CD4-positive, alpha-beta T cell treated with Interleukin-1 beta for 1 hour (primary cell): ENCODE measurements at regions not wholly inside any gene's neighbourhood (a gene's known extent, or its start where the extent isn't known, plus 50 kb on each side); places are given as distances from the start of the nearest gene placed in this dataset.
A peak's percentile ranks its signal among the peaks of the same experiment; 100 is the strongest.
"Not testable (repeated sequence)": the region's sequence is repeated elsewhere in the genome, so short reads cannot be mapped to it uniquely, and the experiment has no call there.

ENCODE experiments used
- DNase-seq, 2 donors: peaks; one replicate each; pipeline ENCODE4 v3.0.0-alpha.2; 2020 to 2022

DNA sequence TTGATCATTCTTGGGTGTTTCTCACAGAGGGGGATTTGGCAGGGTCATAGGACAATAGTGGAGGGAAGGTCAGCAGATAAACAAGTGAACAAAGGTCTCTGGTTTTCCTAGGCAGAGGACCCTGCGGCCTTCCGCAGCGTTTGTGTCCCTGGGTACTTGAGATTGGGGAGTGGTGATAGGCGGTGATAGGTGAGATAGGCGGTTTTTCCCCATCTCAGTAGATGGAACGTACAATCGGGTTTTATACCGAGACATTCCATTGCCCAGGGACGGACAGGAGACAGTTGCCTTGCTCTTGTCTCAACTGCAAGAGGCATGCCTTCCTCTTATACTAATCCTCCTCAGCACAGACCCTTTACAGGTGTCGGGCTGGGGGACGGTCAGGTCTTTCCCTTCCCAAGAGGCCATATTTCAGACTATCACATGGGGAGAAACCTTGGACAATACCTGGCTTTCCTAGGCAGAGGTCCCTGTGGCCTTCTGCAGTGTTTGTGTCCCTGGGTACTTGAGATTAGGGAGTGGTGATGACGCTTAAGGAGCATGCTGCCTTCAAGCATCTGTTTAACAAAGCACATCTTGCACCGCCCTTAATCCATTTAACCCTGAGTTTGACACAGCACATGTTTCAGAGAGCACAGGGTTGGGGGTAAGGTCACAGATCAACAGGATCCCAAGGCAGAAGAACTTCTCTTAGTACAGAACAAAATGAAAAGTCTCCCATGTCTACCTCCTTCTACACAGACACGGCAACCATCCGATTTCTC is 86.2 kb downstream of the OR2B2 start:
- not testable (repeated sequence) for DNase-seq

DNA sequence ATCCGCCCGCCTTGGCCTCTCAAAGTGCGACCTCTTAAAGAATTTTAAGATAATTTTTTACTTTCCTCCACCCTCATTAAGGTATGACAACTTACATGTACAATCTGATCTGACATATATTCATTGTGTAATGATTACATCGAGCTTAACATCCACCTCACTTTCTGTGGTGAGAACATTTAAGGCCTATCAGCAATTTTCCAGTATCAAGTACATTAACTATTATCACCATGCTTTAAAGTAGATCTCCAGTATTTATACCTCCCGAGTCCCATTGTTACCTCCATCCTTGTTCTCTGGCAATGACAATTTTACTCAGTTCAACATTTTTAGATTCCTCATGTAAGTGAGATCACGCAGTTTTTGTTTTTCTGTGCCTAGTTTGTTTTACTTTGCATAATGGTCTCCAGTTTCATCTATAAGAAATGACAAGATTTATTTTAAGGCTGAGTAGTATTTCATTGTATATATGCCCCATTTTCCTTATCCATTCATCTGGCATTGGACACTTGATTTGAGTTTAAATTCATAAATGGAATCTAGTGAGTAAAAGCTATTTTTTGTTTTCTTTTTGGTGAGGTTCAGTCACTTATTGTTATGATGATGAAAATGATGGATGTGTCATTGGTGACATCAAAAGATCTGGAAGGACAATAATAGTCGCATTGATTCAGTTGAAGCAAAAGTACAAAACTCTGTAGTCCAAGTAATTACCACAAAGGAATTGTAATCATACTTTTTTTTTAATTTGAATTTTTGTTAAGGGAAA is 87.0 kb downstream of the OR2B2 start:
- DNase-seq, result no peak

DNA sequence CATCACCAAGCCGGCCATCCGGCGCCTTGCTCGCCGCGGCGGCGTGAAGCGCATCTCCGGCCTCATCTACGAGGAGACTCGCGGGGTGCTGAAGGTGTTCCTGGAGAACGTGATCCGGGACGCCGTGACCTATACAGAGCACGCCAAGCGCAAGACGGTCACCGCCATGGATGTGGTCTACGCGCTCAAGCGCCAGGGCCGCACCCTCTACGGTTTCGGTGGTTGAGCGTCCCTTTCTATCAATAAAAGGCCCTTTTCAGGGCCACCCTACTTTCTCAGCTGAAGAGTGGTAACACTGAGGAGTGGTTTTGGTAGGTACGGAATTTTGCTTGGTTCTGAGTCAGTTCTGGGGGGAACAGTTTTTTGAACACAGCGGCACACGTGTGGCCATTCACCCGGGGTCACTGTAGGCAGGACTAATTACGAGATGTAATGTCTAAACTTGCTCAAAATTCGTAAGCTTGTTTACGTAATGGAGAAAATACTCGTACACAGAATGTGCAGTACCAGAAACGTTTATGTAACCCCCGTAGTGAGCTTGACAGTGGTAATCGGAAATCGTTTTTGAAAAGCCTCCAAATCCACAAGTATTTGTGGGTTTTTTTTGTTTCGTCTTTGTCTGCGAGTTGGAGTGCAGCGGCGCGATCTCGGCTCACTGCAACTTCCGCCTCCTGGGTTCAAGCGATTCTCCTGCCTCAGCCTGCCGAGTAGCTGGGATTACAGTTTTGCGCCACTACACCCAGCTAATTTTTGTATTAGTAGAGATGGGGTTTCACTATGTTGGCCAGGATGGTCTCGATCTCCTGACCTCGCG is 87.8 kb downstream of the OR2B2 start:
- DNase-seq, result peak; percentile 41 to 71

DNA sequence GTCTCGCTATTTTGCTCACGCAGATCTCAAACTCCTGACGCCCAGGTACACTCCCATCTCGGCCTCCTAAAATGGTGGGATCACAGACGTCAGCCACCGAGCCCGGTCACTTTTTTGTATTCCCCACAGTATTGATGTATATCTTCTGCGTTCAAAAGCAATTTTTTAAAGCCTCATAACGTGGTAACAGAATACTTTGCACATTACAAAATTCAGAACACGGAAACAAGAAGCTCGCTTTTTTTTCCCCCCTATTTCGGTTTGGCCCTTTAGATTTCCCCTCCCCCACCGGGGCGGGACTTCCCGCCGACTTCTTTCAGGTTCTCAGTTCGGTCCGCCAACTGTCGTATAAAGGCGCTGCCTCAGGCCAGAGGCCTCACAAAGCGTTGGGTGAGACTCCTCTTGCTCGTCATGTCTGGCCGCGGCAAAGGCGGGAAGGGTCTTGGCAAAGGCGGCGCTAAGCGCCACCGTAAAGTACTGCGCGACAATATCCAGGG is 88.4 kb downstream of the OR2B2 start:
- peak; percentile 85 for DNase-seq

DNA sequence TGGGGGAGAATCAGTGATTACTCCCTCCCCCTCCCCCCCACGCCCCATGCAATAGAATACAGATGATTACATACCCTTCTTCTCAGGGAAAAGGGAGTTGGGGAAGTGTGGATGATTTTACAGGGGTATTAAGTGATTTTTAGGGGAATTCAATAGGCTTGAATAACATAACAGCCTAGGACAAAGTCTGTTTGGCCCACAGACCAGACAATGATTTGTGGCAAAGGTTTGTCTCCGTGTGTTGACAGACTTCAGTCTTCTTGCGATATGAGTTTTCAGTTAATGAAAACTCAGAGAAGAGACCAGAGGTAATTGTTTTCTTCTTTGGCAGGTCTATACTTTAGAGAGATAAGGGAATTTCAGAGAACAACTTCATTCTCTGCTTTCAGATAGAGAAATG is 95.3 kb downstream of the OR2B2 start:
- no peak for DNase-seq

DNA sequence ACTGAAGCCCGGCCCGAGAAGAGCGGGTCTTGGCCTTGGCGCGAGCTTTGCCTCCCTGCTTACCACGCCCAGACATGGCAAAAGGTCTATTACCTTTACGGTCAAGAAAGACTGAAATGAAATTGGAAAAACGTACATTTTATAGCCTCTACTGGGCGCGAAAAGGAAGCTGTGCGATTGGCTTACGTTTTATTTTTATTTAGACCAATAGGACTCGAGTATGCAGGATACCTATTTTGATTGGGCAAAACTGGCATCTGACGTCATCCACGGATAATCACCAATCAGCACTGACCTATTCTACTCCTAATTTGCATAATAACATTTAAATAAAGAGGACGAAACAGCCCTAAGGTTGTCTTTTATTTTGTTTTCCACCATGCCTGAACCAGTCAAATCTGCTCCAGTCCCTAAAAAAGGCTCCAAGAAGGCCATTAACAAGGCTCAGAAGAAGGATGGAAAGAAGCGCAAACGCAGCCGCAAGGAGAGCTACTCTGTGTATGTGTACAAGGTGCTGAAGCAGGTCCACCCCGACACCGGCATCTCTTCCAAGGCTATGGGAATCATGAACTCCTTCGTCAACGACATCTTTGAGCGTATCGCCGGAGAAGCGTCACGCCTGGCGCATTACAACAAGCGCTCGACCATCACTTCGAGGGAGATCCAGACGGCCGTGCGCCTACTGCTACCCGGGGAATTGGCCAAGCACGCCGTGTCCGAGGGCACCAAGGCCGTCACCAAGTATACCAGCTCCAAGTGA is 97.4 kb downstream of the OR2B2 start:
- DNase-seq, result peak; percentile 90 to 95

DNA sequence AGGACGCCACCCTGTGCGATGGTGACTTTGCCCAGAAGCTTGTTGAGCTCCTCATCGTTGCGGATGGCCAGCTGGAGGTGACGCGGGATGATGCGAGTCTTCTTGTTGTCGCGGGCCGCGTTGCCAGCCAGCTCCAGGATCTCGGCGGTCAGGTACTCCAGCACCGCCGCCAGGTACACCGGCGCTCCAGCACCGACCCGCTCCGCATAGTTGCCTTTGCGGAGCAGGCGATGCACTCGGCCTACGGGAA is 97.9 kb downstream of the OR2B2 start:
- DNase-seq, result not testable (repeated sequence)

DNA sequence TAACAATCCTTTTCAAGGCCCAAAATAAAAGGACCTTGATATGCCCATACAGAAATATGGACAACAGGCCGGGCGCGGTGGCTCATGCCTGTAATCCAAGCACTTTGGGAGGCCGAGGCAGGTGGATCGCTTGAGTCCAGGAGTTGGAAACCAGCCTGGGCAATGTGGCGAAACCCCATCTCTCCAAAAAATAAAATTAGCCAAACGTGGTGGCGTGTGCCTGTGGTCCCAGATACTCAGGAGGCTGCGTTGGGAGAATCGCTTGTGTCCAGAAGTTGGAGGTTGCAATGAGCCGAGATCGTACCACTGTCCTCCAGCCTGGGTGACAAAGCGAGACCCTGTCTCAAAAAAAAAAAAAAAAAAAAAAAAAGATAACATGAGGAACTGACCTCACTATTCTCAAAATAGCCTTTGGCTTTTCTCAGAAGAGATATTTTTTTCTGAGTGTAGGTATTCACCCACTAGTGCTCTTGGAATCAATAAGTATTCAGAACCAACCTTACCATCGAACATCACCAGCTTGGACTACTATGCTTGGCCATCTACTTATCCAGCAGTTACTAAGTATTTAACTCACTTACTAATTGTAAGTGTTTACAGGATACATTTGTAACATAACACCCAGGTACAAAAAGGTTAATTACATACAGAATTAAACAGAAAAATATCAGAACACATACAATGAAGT is 99.2 kb downstream of the OR2B2 start:
- no peak for DNase-seq

DNA sequence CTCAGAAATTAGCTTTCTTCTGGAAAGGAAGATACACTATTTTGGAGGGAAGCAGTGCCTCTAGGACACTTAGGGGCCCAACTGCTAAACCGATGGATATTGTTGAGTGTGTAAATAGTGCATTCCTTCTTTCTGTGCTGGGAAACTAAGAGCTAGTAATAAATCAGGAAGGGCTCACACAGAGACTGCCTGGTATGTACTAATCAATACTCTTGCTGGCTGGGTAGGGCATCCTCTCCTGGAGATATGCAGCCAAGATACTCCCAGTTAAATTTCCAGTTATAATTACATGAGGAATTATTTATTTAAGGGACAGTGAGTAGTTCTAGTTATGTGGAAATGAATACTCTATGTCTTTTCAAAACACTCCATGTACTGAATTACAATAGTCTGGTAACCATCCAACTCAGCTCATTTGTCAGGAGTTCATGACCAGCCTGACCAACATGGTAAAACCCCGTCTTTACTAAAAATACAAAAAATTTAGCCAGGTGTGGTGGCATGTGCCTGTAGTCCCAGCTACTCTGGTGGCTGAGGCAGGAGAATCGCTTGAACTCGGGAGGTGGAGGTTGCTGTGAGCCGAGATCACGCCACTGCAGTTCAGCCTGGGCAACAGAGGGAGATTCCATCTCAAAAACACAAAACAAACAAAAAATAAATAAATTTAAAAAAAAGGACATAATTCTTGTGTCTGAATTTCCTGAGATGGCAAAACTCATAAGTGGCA is 100.0 kb downstream of the OR2B2 start:
- DNase-seq, result no peak

DNA sequence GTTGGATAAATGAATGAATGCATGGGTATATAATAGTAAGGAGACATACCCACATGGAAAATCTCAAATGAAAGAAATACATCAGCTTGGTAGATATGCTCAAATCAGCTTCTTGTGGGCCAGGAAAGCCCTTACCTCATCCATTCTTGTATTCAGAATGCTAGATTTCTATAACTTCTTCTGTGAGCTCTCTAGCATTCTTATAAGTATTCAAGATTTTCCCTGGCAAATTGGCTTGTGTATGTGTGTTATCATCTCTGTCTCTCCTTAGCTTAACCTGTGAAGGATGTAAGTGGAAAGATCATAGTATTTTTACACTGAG is 100.8 kb downstream of the OR2B2 start:
- no peak for DNase-seq

DNA sequence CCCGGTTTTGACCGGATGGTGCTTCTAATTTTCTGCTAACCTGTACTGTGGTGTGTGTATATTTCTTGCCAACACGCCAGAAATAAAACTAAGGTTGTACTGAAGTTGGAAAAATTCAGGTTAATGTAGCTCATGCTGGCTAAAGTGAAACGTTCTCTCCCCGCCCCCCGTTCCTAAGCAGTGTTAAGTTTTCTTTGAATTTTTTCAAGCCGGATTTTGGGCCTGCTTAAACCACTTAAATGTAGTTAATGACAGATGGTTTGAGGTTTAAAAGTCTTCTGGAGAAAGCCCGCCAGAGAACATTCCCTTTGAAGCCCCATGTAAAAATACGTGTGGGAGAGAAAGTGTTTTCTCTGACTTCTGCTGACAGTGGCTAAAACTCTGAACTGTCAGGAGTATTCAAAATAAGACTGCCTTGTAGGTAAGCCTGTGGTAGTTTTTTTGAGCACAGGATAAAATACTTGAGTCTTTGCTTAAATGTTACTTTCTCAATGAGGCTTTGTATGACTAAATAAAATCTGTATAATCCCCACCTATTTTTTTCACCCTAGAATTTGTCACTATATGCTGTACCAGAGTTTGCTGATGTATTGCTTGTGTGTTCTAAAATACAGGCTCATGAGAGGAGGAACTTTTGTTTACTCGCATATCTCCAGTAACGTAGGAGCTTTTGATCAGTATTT is 101.3 kb downstream of the OR2B2 start:
- DNase-seq, result peak in 1 of 2 donors; percentile 34

DNA sequence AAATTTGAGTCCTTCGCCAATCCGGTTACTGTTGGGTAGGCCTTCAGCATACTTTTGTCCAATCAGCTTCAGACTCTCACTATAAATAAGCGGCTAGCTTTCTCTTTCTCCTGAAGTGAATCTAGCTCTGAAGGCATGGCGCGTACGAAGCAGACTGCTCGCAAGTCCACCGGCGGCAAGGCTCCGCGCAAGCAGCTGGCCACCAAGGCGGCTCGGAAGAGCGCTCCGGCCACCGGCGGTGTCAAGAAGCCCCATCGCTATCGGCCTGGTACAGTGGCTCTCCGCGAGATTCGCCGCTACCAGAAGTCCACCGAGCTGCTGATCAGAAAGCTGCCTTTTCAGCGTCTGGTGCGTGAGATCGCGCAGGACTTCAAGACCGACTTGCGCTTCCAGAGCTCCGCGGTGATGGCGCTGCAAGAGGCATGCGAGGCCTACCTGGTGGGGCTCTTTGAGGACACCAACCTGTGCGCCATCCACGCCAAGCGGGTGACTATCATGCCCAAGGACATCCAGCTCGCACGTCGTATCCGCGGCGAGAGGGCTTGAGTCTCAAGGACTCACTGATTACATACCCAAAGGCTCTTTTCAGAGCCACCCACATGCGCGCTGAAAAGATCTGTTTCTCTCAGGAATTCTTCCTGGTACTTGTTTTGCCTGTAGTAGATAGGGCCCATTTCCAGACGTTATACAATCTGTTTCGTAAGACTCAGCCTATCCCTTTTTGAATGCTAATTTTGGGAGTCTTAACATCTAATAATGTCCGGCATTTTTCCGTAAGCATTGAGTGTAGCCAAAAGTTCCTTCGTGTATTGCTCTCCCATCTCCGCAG is 102.0 kb downstream of the OR2B2 start:
- DNase-seq, result peak; percentile 86 to 95

DNA sequence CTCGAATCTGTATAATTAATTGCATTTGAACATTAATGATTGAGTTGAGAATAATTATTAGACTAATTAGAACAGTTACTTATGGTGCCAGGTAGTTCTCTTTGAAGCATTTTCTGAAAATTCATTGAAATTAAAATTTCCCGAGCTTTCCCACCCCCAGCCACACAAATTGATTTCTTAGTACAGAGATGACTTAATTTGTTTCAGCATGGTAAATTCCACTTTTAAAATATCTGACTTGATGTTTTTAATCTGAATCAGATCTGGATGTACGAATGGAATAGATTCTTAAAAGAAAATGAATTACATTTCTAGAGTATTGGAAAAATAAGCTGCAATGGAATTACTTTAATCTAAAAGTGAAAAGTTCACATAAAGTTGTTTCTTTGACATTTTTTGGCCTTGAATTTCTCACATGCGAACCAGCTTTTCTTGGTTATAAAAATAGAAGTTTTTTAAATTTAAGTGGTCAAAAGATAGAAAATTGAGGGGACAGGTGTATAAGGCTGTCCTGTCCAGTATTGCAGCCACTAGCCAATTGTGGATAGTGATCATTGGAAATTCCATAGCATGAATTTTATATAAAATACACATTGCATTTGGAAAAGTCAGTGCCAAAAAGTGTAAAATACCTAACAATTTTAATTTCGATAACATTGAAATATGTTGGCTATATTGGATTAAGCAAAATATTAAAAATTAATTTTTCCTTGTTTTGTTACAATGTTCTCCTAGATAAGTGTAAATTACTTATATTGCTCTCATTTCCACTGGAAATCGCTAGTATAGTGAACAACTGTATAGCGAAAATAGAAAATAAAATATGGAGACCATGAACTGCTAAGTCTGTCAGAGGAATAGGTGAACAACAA is 102.9 kb downstream of the OR2B2 start:
- no peak for DNase-seq

DNA sequence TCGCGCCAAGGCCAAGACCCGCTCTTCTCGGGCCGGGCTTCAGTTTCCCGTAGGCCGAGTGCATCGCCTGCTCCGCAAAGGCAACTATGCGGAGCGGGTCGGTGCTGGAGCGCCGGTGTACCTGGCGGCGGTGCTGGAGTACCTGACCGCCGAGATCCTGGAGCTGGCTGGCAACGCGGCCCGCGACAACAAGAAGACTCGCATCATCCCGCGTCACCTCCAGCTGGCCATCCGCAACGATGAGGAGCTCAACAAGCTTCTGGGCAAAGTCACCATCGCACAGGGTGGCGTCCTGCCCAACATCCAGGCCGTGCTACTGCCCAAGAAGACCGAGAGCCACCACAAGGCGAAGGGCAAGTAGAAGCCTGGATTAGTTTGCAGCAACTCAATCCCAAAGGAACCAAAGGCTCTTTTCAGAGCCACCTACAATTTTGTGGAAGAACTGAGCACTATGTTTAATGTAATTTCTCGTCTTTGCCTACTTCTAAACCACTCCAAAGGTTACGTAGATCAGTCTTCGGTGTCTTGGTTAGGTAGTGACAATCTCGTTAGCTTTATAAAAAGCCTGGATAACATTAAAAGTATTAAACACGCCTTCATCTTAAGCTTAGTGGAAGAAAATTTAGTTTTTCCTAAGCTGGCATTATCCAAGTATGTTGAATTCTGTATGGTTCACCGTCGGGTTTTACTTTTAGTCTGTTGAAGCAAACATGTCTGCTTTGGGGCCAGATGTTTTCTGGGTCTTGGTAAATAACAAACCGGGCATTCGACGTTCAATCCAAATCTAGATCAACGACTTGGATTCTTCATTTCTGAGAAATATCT is 103.7 kb downstream of the OR2B2 start:
- DNase-seq, result not testable (repeated sequence)

DNA sequence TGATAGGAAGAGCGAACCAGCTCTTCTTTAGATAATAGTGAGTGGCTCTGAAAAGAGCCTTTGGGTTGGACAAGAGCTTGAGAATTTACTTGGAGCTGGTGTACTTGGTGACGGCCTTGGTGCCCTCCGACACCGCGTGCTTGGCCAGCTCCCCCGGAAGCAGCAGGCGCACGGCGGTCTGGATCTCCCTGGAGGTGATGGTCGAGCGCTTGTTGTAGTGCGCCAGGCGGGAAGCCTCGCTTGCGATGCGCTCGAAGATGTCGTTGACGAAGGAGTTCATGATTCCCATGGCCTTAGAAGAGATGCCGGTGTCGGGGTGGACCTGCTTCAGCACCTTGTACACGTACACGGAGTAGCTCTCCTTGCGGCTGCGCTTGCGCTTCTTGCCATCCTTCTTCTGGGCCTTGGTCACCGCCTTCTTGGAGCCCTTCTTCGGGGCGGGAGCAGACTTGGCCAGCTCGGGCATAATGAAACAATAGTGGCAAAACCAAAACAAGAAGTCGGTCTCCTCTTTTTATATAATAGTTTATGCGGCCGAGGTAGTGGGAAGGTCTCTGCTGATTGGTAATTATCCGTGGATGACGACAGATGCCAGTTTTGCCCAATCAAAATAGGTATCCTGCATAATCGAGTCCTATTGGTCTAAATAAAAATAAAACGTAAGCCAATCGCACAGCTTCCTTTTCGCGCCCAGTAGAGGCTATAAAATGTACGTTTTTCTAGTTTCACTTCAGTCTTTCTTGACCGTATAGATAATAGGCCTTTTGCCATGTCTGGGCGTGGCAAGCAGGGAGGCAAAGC is 104.6 kb downstream of the OR2B2 start:
- peak; percentile 87 to 95 for DNase-seq

DNA sequence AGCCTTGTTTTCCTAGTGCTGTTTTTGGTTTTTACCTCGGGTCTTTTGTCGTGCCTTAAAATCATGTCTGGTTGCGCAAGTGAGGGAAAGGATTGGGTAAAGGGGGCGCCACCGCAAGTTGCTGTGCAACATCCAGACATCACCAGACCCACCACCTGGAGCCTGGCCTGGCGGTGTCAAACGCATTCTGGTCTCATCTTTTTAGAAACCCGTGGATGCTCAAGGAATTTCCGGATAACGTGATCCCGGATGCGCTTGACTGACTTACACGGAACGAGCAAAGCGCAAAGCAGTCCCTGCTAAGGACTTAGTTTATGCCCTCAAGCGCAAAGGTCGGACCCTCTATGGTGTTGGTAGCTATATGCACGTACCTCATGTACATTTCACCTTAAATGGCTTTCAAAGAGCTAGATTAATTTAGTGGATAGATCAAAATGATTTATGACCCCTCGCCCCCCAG is 105.2 kb downstream of the OR2B2 start:
- DNase-seq, result no peak

DNA sequence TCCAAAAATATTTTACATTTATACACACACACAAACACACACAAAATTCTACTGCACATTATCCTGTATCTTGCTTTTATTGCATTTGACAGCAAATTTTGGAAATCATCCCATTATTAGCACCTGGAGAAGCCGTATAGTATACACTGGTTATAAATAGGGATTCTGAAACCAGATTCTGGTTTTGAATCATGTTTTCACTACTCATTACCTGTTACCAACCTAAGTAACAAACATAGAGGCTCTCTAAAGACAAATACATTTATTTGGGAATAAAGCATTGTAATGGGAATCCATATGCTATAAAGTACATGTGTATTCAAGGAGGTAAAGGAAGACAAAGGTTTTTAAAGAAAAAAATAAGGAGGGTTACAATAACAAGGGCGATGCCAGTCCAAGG is 106.8 kb downstream of the OR2B2 start:
- no peak for DNase-seq
